Loucy (cell line): ENCODE measurements at regions not wholly inside any gene's neighbourhood (a gene's known extent, or its start where the extent isn't known, plus 50 kb on each side); places are given as distances from the start of the nearest gene placed in this dataset.

Experiments
- H2AFZ ChIP-seq: fragments of 200-600 bp; sonication (generic); 2 replicates; pipeline ENCODE4 v1.6.0; 2016; ENCODE audit warnings: antibody characterized with exemption, mild to moderate bottlenecking, low read length, moderate library complexity
- H3F3A ChIP-seq: fragments of 200-600 bp; 2 replicates; pipeline ENCODE4 v1.6.0; 2016; ENCODE audit warnings: antibody characterized with exemption, low read depth, mild to moderate bottlenecking
- H3K27me3 ChIP-seq: fragments of 200-600 bp; sonication (generic); 2 replicates; pipeline ENCODE4 v1.6.1; 2014; ENCODE audit warnings: low read length, mild to moderate bottlenecking; ENCODE audit not compliant: insufficient read depth, poor library complexity, severe bottlenecking
- H3K36me3 ChIP-seq: fragments of 200-600 bp; sonication (generic); 2 replicates; pipeline ENCODE4 v1.6.1; 2016; ENCODE audit warnings: low read length; ENCODE audit not compliant: insufficient read depth
- H3K4me1 ChIP-seq: fragments of 200-600 bp; sonication (generic); 2 replicates; pipeline ENCODE4 v1.5.1; 2014; ENCODE audit warnings: low read length, mild to moderate bottlenecking; ENCODE audit not compliant: insufficient read depth, poor library complexity, severe bottlenecking
- H3K4me2 ChIP-seq: fragments of 200-600 bp; sonication (generic); 2 replicates; pipeline ENCODE4 v1.6.0; 2014; ENCODE audit warnings: antibody characterized with exemption, low read length, low read depth, mild to moderate bottlenecking; ENCODE audit not compliant: poor library complexity, severe bottlenecking
- H3K4me3 ChIP-seq: fragments of 200-600 bp; sonication (generic); 2 replicates; pipeline ENCODE4 v1.5.1; 2014; ENCODE audit warnings: low read length, mild to moderate bottlenecking, mixed read lengths; ENCODE audit not compliant: poor library complexity, severe bottlenecking
- H3K79me2 ChIP-seq: fragments of 200-600 bp; sonication (generic); 2 replicates; pipeline ENCODE4 v1.6.1; 2014; ENCODE audit warnings: low read length; ENCODE audit not compliant: insufficient read depth
- H3K9ac ChIP-seq: fragments of 200-600 bp; sonication (generic); 2 replicates; pipeline ENCODE4 v1.6.0; 2014; ENCODE audit warnings: mild to moderate bottlenecking, low read depth, low read length, moderate library complexity; ENCODE audit not compliant: poor library complexity, severe bottlenecking
- H3K9me2 ChIP-seq: fragments of 200-600 bp; sonication (generic); replicated peaks from 2 replicates; pipeline ENCODE4 v1.6.1; 2016; ENCODE audit warnings: low read depth, low read length, mixed read lengths
- H3K9me3 ChIP-seq: fragments of 200-600 bp; sonication (generic); 2 replicates; pipeline ENCODE4 v1.6.1; 2014; ENCODE audit warnings: mild to moderate bottlenecking, antibody characterized with exemption, low read length, low read depth; ENCODE audit not compliant: insufficient read depth
- H4K20me1 ChIP-seq: fragments of 200-600 bp; sonication (generic); 2 replicates; pipeline ENCODE4 v1.6.0; 2014; ENCODE audit warnings: antibody characterized with exemption, low read length, mild to moderate bottlenecking; ENCODE audit not compliant: insufficient read depth, poor library complexity, severe bottlenecking
- CTCF ChIP-seq: fragments of 200-600 bp; sonication (generic); conservative IDR thresholded peaks from 2 replicates; pipeline ENCODE4 v1.5.1; 2014; ENCODE audit warnings: mild to moderate bottlenecking, antibody characterized with exemption, low read length
- EZH2phosphoT487 ChIP-seq: fragments of 200-600 bp; IDR thresholded peaks from 2 replicates; pipeline ENCODE4 v1.6.1; 2018; ENCODE audit warnings: antibody characterized with exemption, mild to moderate bottlenecking, moderate library complexity, borderline replicate concordance

GRCh38 chr1:112794654-112795239 is 79.6 kb upstream of the PPM1J start:
- H3K4me3 ChIP-seq, result no peak overlapping the region
- H4K20me1 ChIP-seq, result no peaks in the 10 kb centered on the region
- H2AFZ ChIP-seq, result no peak overlapping the region
- H3K4me2 ChIP-seq, result no peak overlapping the region
- no peaks in the 10 kb centered on the region for H3K79me2 ChIP-seq
- no peaks in the 10 kb centered on the region for H3K4me1 ChIP-seq
- H3K9ac ChIP-seq, result no peak overlapping the region
- no peaks in the 10 kb centered on the region for H3K36me3 ChIP-seq
- no peaks in the 10 kb centered on the region for H3K27me3 ChIP-seq
- TF ChIP-seq EZH2phosphoT487 (no peak), CTCF (no peak)
- no peaks in the 10 kb centered on the region for H3F3A ChIP-seq
- no peaks in the 10 kb centered on the region for H3K9me2 ChIP-seq
- no peaks in the 10 kb centered on the region for H3K9me3 ChIP-seq

GRCh38 chr1:112793631-112794565 is 78.8 kb upstream of the PPM1J start:
- Histone ChIP-seq H3K4me3 (no peak overlapping the region), H4K20me1 (no peaks in the 10 kb centered on the region), H3K4me1 (no peaks in the 10 kb centered on the region), H3K79me2 (no peaks in the 10 kb centered on the region), H3F3A (no peaks in the 10 kb centered on the region), H2AFZ (no peak overlapping the region), H3K9ac (no peak overlapping the region), H3K4me2 (no peak overlapping the region), H3K9me3 (no peaks in the 10 kb centered on the region), H3K9me2 (no peaks in the 10 kb centered on the region), H3K27me3 (no peaks in the 10 kb centered on the region), H3K36me3 (no peaks in the 10 kb centered on the region)
- TF ChIP-seq EZH2phosphoT487 (no peak), CTCF (no peak)

GRCh38 chr1:112791723-112792104 is 76.6 kb upstream of the PPM1J start:
- no peaks in the 10 kb centered on the region for H4K20me1 ChIP-seq
- H3K4me2 ChIP-seq, result no peak overlapping the region
- H3K9me2 ChIP-seq, result no peaks in the 10 kb centered on the region
- H3K27me3 ChIP-seq, result no peaks in the 10 kb centered on the region
- no peak overlapping the region for H3K4me3 ChIP-seq
- no peaks in the 10 kb centered on the region for H3K36me3 ChIP-seq
- no peak overlapping the region for H3K9ac ChIP-seq
- no peaks in the 10 kb centered on the region for H3K9me3 ChIP-seq
- no peaks in the 10 kb centered on the region for H3F3A ChIP-seq
- no peaks in the 10 kb centered on the region for H3K4me1 ChIP-seq
- H2AFZ ChIP-seq, result no peak overlapping the region
- TF ChIP-seq CTCF (no peak), EZH2phosphoT487 (no peak)
- H3K79me2 ChIP-seq, result no peaks in the 10 kb centered on the region
